OCI-LY1 (cell line): ENCODE measurements at regions not wholly inside any gene's neighbourhood (a gene's known extent, or its start where the extent isn't known, plus 50 kb on each side); places are given as distances from the start of the nearest gene placed in this dataset.

Experiments used
- CTCF ChIP-seq: fragments of 200-600 bp; sonication (generic), shearing (Covaris generic); IDR thresholded peaks from 2 replicates; pipeline ENCODE4 v1.5.1; 2017; ENCODE audit warnings: mild to moderate bottlenecking, antibody characterized with exemption, low read length, moderate library complexity, mixed read lengths
- EZH2 ChIP-seq: fragments of 200-600 bp; sonication (generic), shearing (Covaris generic); IDR thresholded peaks from 2 replicates; pipeline ENCODE4 v1.8.0; 2017; ENCODE audit warnings: borderline replicate concordance, mixed run types, mild to moderate bottlenecking, antibody characterized with exemption, low read length, moderate library complexity, mixed read lengths

GRCh38 chr16:63241497-63242028 lies 1205.3 kb upstream of the CDH8 start:
- TF ChIP-seq CTCF (no peak), EZH2 (no peak)
